Activated T-cell treated with anti-CD3 and anti-CD28 coated beads for 24 hours (primary cell): ENCODE measurements at regions not wholly inside any gene's neighbourhood (a gene's known extent, or its start where the extent isn't known, plus 50 kb on each side); places are given as distances from the start of the nearest gene placed in this dataset.

Experiments used
- DNase-seq: peaks from one replicate; pipeline ENCODE4 v3.0.0-alpha.2; 2020; ENCODE audit warnings: low read depth

- DNase-seq: no peak
Observed at GRCh38 chr2:83565181-83565580, 893.9 kb downstream of the SUCLG1 start.

DNA sequence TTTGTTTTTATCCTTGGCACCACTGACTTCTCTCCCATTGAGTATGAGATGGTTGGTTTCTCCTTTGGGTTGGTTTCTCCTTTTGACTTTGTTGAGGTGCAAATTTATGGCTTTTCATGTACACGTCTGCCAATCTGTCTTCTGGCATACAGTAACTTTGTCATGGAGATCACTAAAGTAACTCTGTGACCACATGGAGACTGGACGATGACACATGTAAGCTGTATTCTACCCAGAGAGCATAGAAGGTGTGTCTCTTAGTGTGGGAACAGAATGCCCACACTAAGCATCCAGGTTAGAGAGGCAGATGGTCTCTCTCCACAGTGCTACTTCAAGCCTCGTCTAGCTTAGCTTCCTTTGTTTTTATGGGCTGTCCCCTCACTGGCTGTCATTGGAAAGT is 897.5 kb downstream of the SUCLG1 start:
- DNase-seq: no peak

DNA sequence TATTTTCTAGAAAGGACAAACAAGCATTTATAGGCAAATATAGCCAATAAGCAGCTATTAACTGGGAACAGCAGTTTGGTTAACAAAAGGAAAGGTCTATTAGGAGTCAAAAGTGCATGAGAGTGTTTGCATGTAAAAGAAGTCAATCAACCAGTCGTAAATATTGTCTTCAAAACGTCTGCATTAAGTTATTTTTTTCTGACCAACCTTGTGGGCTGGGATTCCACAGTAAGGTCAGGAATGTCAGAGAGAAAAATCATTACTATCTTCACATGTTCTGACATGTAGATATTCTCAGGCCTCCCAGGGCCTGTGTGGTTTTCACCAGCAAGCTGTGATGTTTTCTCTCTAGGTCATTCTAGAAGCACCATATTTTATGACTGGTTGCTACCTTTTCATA is 922.5 kb downstream of the SUCLG1 start:
- DNase-seq: no peak

DNA sequence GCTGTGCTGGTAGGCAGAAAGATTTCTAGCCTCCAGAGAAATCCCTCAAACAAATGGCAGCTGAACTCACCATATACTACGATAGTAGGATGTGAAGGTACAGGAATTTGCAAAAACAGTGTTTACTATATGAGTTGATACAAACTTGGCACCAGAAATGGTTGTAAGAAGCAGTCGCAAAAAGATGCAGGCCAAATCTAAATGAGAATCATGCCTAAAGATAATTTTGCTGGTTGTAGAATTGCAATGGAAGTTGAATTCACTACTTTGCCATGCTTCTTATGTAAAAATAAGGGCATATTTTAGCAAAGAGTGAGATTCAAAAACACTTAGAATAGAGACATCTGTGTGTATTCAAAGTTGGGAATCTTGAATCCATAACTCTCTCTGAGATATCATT is 924.7 kb downstream of the SUCLG1 start:
- DNase-seq: no peak

- no peak for DNase-seq
Observed at GRCh38 chr2:83531206-83531826, 927.8 kb downstream of the SUCLG1 start.

DNA sequence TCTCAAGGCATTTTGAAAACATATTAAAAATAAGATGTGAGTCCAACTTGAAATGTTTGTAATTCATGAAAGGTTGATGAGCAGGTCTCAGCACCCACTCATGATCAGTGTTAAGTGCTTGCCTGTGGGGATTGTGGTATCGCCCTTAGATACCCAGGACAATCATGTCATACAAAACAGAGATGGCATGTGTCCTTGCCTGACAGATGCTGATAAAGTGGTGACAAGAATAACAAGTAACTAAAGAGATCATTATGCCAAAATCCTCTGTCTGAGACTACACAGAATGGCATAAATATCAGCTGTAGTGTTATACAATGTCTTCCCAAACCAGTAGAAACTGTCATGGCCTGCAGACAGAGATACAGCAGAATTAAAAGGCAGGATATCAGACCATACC is 930.3 kb downstream of the SUCLG1 start:
- no peak for DNase-seq

DNA sequence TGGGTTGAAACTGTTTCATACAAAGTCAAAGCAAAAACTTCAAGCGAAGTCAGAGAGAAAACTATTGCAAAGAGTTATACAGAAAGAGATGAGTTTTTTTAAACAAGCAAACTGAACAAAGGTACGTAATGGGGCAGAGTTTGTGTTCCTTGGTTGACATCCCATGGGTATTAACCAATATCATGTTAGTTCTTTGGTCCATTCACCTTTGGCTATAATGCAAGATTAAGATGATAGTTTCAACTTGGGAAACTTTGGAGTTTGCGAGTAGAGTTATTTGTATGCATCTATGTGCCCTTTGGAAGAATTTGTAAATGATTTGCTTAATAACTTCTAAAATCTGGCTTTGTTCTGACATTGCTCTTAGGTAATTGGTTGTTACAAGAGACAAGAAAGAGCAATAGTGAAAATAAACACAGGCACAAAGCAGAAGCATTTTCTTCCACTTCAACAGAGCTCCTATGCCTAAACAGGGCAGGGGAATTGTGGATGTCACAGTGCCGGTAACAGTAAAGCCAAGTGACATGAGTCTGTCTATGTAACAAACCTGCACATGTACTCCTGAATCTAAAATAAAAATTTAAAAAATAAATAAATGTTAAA is 936.1 kb downstream of the SUCLG1 start:
- no peak for DNase-seq

DNA sequence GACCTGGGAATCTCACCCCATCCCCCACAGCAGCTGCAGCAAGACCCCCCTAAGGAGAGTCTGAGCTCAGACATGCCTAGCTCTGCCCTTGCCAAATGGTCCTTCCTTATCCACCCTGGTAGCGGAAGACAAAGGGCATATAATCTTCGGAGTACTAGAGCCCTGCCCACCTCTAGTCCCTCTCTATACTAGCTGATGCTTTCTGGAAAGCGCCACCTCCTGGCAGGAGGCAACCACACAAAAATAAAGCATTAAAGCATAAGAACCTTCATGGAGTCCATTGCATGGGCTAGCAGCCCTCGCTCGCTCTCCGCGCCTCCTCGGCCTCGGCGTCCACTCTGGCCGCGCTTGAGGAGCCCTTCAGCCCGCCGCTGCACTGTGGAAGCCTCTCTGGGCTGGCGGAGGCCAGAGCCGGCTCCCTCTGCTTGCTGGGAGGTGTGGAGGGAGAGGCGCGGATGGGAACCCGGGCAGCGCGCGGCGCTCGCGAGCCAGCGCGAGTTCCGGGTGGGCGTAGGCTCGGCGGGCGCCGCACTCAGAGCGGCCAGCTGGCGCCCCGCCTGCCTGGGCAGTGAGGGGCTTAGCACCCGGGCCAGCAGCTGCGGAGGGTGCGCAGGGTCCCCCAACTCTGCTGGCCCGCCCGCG is 941.2 kb downstream of the SUCLG1 start:
- DNase-seq: no peak

DNA sequence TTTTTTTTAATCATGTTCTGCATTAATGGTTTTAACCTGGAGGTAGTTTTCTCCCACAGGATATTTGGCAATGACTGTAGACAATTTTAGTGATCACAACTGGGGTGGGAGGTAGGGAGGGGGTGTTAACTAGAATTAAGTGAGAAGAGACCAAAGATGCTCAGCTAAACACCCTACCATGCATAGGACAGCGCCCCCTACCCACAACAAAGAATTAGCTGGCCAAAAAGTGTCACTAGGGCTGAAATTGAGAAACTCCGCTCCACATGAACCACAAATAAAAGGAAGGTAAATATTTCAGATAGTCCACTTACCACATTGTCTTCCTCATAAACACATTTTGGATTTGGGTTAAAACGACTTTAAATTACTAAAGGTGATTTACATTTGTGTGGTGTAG is 942.6 kb downstream of the SUCLG1 start:
- no peak for DNase-seq

DNA sequence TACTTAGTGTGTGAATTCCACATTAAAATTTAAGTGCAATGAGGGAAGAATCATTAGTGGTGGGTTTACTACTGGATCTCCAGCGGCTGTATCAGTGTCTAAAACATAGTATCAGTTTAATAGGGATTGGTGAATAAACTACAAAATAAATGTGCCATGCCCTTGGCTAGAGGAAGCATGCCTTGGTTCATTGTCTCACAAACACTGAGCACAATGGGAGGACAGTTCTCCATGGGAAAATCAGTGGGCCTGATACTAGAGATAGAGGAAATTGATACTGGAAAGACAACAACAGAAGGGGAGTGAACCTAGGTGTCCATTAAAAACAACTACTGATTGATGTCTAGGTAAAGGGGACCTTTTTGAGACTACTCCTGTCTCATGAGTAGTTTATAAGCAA is 971.6 kb downstream of the SUCLG1 start:
- DNase-seq: no peak

GRCh38 chr2:83481436-83481835 is 977.6 kb downstream of the SUCLG1 start:
- no peak for DNase-seq

GRCh38 chr2:83478037-83478436 is 981.0 kb downstream of the SUCLG1 start:
- DNase-seq: no peak

DNA sequence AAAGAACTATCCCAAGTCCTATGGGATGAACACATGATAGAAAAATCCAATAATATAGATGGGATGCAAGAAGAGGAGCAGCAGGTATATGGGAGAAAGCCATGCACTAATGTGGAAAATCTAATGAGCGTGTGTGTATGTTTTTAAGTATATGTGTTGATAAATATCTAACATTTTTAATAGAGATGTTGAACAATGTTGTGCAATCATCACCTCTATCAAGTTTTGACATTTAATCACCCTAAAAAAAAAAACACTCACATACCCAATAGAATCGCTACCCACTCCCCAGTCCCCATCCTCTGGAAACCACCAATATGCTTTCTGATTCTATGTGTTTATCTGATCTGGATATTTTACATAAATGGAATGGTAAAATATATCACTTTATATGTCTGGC is 983.7 kb downstream of the SUCLG1 start:
- DNase-seq: no peak

DNA sequence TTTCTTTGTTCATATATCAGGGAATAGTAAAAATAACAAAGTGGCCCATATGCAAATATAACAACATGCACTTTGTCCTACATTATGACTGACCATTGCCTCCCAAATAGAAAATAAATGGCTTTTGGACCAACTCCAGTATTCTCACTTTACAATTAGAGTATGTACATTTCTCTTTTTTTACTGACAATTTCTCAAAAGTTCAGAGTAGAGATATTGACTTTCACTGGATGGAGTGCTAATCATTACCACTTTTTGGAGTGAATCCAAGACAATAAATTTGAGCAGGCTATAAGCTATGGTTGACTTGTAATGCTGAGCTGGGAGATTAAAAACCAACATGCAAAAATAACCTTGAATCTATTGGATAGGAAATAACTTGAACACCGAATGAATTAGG is 987.4 kb downstream of the SUCLG1 start:
- DNase-seq: no peak

- no peak for DNase-seq
Observed at GRCh38 chr2:83470928-83471327, 988.2 kb downstream of the SUCLG1 start.

DNA sequence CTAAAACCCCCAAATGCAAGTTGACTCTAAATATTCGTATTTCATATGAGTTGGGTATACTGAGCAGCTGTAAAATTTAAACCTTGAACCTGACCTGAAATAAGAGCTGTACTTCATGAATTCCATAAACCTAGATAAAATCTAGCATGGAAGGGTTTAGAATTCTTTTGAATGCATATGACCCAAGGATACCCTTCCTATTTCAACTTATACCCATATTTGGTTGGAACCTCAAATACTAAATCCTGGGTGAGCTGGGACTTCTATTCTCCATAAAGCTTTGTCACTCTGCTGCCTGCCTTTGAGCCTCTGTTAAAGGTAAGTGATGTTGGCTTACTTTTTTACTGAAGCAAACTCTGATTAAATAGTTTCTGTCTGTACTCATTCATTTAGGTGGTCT is 994.6 kb downstream of the SUCLG1 start:
- DNase-seq: no peak

- DNase-seq: no peak
Observed at GRCh38 chr2:83462881-83463280, 996.2 kb downstream of the SUCLG1 start.

- DNase-seq: no peak
Observed at GRCh38 chr2:83461135-83461534, 997.9 kb downstream of the SUCLG1 start.

DNA sequence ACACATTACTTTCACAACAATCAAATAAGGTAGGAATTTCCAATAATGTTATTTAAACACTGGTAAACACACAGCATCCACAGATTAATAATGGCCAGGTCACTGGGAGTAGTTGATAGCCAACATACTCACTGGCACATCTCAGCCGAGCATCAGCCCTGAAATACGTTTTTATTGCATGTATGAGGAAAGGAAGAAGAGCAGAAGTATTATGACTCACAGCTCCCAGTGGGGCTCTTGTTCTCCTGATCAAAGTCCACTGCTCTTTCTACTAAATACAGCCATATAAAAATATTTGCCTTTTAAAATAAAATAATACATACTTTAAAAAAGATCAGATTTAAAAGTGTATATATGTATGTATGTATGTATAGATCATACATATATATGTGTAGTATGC is 999.6 kb downstream of the SUCLG1 start:
- no peak for DNase-seq

GRCh38 chr2:83435989-83436388 is 1023.1 kb downstream of the SUCLG1 start:
- no peak for DNase-seq

DNA sequence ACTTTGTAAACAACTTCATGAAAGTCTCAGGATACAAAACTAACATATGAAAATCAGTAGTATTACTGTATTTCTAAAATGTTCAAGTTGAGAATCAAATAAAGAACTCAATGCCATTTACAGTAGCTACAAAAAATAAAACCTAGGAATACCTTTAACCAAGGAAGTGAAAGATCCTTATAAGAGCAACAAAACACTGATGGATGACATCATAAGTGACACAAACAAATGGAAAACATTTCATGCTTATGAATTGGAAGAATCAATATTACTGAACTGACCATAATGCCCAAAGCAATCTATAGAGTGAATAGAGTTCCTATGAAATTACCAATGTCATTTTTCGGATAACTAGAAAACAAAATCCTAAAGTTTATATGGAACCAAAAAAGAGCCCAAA is 1038.1 kb downstream of the SUCLG1 start:
- DNase-seq: no peak

- no peak for DNase-seq
Observed at GRCh38 chr2:83394134-83394904, 1064.8 kb downstream of the SUCLG1 start.

GRCh38 chr2:83388804-83389203 is 1070.3 kb downstream of the SUCLG1 start:
- DNase-seq: no peak
